ENCODE measurements at regions not wholly inside any gene's neighbourhood (a gene's known extent, or its start where the extent isn't known, plus 50 kb on each side); places are given as distances from the start of the nearest gene placed in this dataset.

DNA sequence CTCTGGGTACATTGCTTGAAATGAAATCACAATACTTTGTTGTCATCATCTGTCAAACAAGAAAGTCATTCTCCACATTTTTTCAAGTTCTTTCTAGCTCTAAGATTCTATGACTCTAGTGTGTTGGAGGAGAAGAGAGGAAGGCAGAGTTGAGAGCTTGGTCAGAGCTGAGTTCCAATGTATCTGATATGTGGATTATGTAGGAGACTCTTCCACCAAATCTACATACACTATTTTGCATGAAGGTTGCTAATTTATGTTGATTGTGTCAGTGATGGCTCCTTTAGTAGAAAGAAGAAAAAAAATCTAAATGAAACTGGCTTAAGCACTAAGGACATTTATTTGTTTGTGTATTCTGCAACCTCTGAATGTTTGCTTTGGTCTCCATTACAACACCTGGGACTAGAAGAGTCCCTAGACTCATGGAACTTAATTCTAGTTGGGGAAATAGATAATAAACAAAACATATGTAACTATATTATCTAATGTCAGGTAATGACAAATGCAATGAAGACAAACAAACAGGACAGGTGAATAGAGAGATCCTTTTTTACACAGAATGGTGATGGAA is 691.9 kb downstream of the UQCRFS1 start:
- Mint-ChIP-seq H3K9me3 (no peaks in the 10 kb centered on the region), H3K4me3 (ENCODE audit: low read depth) (no peak overlapping the region), H3K4me1 (ENCODE audit: low read depth) (no peaks in the 10 kb centered on the region), H3K36me3 (ENCODE audit: low read depth) (no peaks in the 10 kb centered on the region), H3K27ac (no peak overlapping the region), H3K27me3 (ENCODE audit: low read depth) (no peaks in the 10 kb centered on the region)
- DNase-seq (ENCODE audit: low spot score), result no peak
- intact Hi-C loops (cut with micrococcal nuclease), result no loop called here

DNA sequence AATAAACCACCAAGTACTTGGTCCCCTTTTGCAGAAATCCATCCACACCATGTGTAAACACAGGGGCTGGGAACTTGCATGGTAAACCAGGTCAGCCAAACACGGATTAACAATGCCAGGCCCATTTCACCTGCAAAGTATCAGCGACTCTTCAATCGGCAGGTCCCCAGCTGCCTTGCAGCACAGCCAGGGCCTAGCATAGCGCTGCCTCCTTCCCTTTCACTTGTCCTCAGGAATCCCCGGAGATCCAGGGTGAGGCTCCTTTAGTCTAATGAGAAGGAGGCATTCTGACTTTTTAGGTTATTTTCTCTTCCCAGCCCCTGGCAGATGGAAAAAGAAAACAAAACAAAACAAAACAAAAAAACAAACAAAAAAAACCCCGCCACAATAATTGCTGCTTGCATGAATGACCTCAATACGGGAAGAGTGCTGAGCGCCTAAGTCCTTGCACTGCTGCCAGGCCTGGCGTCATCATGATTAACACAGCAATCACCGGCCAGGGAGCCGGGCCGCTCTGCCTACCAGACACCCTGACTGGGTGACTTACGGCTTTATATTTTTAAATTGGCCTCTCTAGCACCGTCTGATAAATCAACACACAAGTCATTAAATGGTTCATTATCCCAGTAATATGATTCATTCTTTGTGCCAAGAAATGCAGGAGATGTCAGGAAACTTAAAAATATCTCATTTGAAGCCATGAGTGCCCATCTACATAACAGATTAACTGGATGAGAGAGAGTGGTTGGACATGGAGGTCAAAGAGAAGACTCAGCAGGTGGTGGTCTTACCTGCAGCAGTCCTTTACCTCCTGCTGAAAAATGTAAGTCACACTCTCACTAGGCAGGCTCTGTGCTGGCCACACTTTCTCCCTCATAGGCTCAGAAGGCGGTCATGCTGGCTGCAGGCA is 692.7 kb downstream of the UQCRFS1 start:
- H3K9me3 Mint-ChIP-seq, result no peaks in the 10 kb centered on the region
- no peaks in the 10 kb centered on the region for H3K27me3 Mint-ChIP-seq (ENCODE audit: low read depth)
- no peaks in the 10 kb centered on the region for H3K4me1 Mint-ChIP-seq (ENCODE audit: low read depth)
- intact Hi-C loops (cut with micrococcal nuclease), result no loop called here
- no peak overlapping the region for H3K4me3 Mint-ChIP-seq (ENCODE audit: low read depth)
- no peaks in the 10 kb centered on the region for H3K36me3 Mint-ChIP-seq (ENCODE audit: low read depth)
- DNase-seq (ENCODE audit: low spot score), result no peak
- H3K27ac Mint-ChIP-seq, result no peak overlapping the region

DNA sequence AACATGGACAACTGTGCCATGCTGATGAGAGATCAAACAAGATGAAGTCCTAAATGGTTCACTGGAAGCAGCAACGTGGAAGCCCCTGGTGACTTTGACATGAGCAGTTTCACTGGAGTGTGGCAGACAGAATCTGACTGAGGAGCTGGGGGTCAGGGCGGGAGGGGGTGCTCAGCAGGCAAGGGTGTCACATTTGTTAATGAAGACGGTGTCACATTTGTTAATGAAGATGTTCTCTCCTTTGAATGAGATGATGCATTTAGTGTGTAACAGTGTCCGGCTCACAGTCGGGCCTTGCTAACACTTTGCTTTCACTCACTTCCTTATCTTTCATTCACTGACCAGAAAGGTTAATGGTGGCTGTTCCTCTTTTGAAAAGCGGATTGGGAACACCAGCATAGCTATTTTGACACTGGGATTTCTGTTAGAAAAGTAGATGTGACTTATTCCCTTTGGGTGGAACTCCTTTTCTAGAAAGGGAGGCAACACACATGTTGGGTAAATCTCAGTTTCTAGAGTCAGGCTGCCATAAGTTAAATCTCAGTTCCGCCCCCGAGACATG is 693.7 kb downstream of the UQCRFS1 start:
- no peaks in the 10 kb centered on the region for H3K36me3 Mint-ChIP-seq (ENCODE audit: low read depth)
- H3K4me1 Mint-ChIP-seq (ENCODE audit: low read depth), result no peaks in the 10 kb centered on the region
- no peak for DNase-seq (ENCODE audit: low spot score)
- H3K9me3 Mint-ChIP-seq, result no peaks in the 10 kb centered on the region
- intact Hi-C loops (cut with micrococcal nuclease), result no loop called here
- H3K27ac Mint-ChIP-seq, result no peak overlapping the region
- no peak overlapping the region for H3K4me3 Mint-ChIP-seq (ENCODE audit: low read depth)
- H3K27me3 Mint-ChIP-seq (ENCODE audit: low read depth), result no peaks in the 10 kb centered on the region

DNA sequence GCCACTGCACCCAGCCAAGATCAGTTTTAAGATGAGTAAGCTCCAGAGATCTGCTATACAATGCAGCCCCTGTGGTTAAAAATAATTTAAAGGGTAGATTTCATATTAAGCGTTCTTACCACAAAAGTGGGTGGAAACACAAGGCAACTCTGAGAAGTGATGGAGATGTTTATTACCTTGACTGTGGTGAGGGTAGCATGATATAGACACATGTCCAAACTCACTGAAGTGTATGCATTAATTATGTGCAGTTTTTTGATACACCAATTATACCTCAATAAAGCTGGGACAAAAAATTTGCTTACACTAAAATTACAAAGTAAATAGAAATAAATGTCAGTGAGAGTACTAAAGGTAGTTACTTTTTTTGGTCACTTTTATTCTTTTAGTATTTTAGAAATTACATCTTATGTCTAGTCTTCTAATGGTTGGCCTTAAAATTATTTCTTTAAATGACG is 696.5 kb downstream of the UQCRFS1 start:
- intact Hi-C loops (cut with micrococcal nuclease), result no loop called here
- H3K9me3 Mint-ChIP-seq, result no peaks in the 10 kb centered on the region
- no peaks in the 10 kb centered on the region for H3K27me3 Mint-ChIP-seq (ENCODE audit: low read depth)
- no peaks in the 10 kb centered on the region for H3K36me3 Mint-ChIP-seq (ENCODE audit: low read depth)
- DNase-seq (ENCODE audit: low spot score), result no peak
- H3K27ac Mint-ChIP-seq, result no peak overlapping the region
- no peaks in the 10 kb centered on the region for H3K4me1 Mint-ChIP-seq (ENCODE audit: low read depth)
- no peak overlapping the region for H3K4me3 Mint-ChIP-seq (ENCODE audit: low read depth)

DNA sequence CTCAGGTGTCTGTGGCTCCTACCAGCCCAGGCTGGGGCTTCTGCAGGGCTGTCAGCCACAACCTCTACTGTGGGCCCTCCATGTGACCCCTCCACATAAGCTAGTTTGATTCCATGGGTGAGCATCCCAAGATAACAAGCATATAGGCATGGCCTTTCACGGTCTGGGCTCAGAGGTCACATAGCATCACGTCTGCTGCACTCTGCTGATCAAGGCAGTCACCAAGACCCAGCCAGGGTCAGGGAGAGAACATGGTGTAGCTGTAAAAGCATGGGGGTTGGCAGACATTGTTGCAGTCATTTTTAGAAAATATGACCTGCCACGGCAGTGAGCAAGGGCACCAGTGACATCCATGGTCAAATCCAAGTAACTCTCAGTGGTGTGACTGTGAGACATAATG is 698.8 kb downstream of the UQCRFS1 start:
- intact Hi-C loops (cut with micrococcal nuclease), result no loop called here
- Mint-ChIP-seq H3K9me3 (no peaks in the 10 kb centered on the region), H3K4me1 (ENCODE audit: low read depth) (no peaks in the 10 kb centered on the region), H3K36me3 (ENCODE audit: low read depth) (no peaks in the 10 kb centered on the region), H3K27ac (no peak overlapping the region), H3K27me3 (ENCODE audit: low read depth) (no peaks in the 10 kb centered on the region), H3K4me3 (ENCODE audit: low read depth) (no peak overlapping the region)
- no peak for DNase-seq (ENCODE audit: low spot score)

DNA sequence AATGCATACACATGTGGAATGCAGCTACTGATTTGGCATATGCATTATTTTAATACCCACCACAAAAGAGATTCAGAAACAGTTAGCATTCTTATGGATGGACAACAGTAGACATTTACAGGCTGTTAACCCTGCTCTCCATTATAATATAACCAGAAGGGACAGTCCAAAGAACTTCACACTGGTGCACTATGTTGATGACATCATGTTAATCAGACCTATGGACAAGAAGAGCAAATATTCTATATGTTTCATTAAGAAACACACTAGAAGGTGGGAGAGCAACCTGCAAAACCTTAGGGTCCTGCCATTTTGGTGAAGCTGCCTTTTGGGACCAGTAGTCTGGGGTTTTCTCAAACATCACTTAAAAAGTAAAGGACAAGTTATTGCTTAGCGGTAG is 701.3 kb downstream of the UQCRFS1 start:
- H3K9me3 Mint-ChIP-seq, result no peaks in the 10 kb centered on the region
- no peaks in the 10 kb centered on the region for H3K36me3 Mint-ChIP-seq (ENCODE audit: low read depth)
- no peaks in the 10 kb centered on the region for H3K4me1 Mint-ChIP-seq (ENCODE audit: low read depth)
- DNase-seq (ENCODE audit: low spot score), result no peak
- H3K27ac Mint-ChIP-seq, result no peak overlapping the region
- H3K27me3 Mint-ChIP-seq (ENCODE audit: low read depth), result no peaks in the 10 kb centered on the region
- intact Hi-C loops (cut with micrococcal nuclease), result no loop called here
- H3K4me3 Mint-ChIP-seq (ENCODE audit: low read depth), result no peak overlapping the region

DNA sequence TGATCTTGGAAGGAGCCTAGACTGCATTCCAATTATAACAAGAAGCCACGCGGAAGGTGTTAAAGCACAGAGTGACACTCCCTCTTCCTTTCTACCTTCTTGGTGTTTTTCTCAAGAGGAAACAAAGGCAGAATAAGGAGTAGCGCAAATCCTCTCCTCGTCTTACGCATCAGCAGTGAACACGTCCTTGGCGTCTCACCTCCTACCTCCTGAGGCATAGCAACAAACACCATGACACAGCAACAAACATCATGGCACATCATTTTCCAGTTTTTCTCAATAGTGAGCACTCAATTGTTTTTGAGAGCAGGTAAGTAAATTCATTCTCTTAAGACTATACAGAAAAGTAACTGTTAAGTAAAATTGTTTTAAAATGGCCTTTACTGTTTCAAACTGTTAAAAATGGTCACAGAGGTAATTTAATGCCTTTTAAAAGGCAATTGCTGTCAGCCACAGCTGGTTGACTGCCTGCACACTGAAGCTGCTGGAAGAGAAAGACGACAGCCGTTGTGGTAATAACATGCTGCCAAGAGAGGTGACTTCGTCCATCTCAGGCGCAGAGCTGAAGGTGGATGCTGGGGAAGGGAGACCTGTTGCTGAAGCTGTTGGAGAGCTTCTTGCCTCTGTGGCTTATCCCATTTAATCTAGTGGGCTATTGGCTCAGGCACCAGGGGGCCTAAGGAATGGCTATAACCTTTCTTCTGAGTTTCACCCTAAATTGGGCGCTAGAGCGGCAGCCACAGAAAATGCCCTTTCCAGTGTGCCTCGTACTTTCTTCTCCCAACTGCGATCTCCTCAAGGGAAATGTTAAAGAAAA is 703.7 kb downstream of the UQCRFS1 start:
- no peak overlapping the region for H3K27ac Mint-ChIP-seq
- no peaks in the 10 kb centered on the region for H3K27me3 Mint-ChIP-seq (ENCODE audit: low read depth)
- no peak overlapping the region for H3K4me3 Mint-ChIP-seq (ENCODE audit: low read depth)
- DNase-seq (ENCODE audit: low spot score), result no peak
- H3K4me1 Mint-ChIP-seq (ENCODE audit: low read depth), result peaks cover 2% of the 10 kb centered on the region
- no peaks in the 10 kb centered on the region for H3K36me3 Mint-ChIP-seq (ENCODE audit: low read depth)
- H3K9me3 Mint-ChIP-seq, result no peaks in the 10 kb centered on the region
- intact Hi-C loops (cut with micrococcal nuclease), result no loop called here

DNA sequence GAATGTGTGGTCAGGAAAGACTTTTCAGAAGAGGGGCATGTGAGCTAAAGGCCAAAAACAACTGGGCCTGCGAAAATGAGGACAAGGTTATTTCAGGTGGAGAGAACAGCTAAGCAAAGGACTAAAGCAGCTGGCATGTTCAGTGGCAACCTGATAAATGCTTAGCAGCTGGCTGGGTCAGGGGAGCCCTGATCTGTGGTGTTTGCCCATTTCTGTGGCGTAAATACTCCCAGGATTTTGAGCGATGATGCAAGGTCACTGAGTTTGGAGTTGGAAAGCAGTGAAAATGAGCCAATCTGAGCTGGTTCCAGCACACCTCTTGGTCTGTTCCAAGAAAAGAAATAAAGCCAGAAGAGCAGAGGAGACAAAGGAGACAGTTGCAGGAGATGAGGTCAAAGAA is 704.3 kb downstream of the UQCRFS1 start:
- intact Hi-C loops (cut with micrococcal nuclease), result no loop called here
- no peak overlapping the region for H3K4me3 Mint-ChIP-seq (ENCODE audit: low read depth)
- H3K36me3 Mint-ChIP-seq (ENCODE audit: low read depth), result no peaks in the 10 kb centered on the region
- no peaks in the 10 kb centered on the region for H3K9me3 Mint-ChIP-seq
- H3K4me1 Mint-ChIP-seq (ENCODE audit: low read depth), result peaks cover 2% of the 10 kb centered on the region
- no peak overlapping the region for H3K27ac Mint-ChIP-seq
- no peaks in the 10 kb centered on the region for H3K27me3 Mint-ChIP-seq (ENCODE audit: low read depth)
- DNase-seq (ENCODE audit: low spot score), result no peak

DNA sequence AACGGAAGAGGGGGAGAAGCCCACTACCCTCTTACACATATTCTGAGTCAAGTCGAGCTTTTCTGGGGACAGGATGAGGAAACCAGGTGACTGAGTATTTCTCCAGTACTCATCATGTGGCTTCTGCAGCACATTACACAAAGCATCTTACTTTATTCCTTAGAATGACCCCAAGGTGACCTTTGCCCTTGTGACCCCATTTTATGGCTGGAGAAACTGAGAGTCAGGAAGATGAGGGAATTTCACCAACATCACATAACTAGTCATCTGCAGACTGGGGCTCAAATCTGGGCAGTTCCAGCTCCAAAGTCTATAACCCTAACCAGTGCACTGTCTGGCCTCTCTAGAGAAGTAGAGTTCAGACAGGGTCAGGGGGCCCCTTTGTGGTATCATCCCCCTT is 707.0 kb downstream of the UQCRFS1 start:
- no peak for DNase-seq (ENCODE audit: low spot score)
- H3K4me1 Mint-ChIP-seq (ENCODE audit: low read depth), result peaks cover 5% of the 10 kb centered on the region
- no peaks in the 10 kb centered on the region for H3K9me3 Mint-ChIP-seq
- H3K36me3 Mint-ChIP-seq (ENCODE audit: low read depth), result no peaks in the 10 kb centered on the region
- intact Hi-C loops (cut with micrococcal nuclease), result no loop called here
- no peaks in the 10 kb centered on the region for H3K27me3 Mint-ChIP-seq (ENCODE audit: low read depth)
- H3K4me3 Mint-ChIP-seq (ENCODE audit: low read depth), result no peak overlapping the region
- H3K27ac Mint-ChIP-seq, result no peak overlapping the region

DNA sequence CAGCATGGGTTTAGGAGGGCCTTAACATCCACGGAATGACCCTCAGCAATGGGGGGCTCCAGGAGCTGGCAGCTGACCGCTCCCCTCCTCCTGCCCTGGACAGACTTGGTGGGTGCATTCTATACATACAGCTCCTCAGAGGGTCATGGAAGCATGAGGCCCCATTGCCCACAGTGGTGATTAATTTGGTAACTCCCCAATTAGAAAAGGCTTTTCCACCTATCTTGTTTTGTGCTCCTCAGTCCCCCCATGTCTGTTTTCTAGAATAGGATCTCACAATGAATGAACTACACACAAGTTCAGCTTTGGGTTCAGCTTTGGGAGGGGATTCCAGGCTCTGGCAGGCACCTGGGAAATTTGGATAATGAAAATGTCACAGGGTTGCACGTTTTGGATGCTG is 707.8 kb downstream of the UQCRFS1 start:
- Mint-ChIP-seq H3K36me3 (ENCODE audit: low read depth) (no peaks in the 10 kb centered on the region), H3K27me3 (ENCODE audit: low read depth) (no peaks in the 10 kb centered on the region), H3K4me3 (ENCODE audit: low read depth) (no peak overlapping the region), H3K27ac (no peak overlapping the region), H3K9me3 (no peaks in the 10 kb centered on the region), H3K4me1 (ENCODE audit: low read depth) (peaks cover 5% of the 10 kb centered on the region)
- intact Hi-C loops (cut with micrococcal nuclease), result no loop called here
- DNase-seq (ENCODE audit: low spot score), result no peak

DNA sequence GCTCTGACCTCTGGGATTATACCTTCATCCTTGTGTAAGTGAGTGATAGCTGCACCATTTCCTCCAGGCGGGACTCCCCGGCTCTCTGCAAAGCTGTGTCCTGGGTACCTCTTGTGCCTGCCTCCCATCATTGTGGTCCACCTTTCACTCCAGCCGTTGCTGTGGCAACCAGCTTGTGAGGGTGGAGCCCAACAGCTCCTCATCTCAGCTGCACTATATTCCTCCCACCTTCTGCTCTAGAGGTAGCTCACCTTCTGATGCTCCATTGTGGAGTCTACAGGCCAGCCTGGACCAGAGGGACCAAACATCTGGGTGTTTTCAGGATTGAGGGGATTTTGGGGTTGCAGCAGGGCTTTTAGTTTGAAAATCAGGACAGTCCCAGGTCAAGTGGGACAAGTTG is 708.2 kb downstream of the UQCRFS1 start:
- DNase-seq (ENCODE audit: low spot score), result no peak
- no peaks in the 10 kb centered on the region for H3K36me3 Mint-ChIP-seq (ENCODE audit: low read depth)
- H3K27me3 Mint-ChIP-seq (ENCODE audit: low read depth), result no peaks in the 10 kb centered on the region
- peaks cover 5% of the 10 kb centered on the region for H3K4me1 Mint-ChIP-seq (ENCODE audit: low read depth)
- no peaks in the 10 kb centered on the region for H3K9me3 Mint-ChIP-seq
- intact Hi-C loops (cut with micrococcal nuclease), result no loop called here
- H3K27ac Mint-ChIP-seq, result no peak overlapping the region
- H3K4me3 Mint-ChIP-seq (ENCODE audit: low read depth), result no peak overlapping the region

DNA sequence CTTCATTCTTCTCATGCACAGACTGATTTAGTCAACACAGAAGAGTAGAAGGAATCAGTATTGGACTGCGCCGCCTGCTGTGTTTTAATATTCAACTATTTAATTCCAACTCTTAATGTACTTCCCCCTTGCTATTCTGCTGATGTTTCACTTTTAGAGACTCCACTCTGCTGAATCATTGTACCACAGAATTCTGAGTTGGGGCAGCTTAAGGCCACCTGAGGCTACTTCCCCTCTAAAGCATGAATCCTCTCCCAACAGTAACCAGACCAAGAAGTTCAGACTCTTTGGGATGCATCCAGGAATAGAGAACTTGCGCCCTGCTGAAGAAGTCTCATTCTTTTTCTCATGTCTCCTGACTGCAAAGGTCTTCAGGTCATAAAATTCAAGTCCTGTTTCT is 708.8 kb downstream of the UQCRFS1 start:
- H3K36me3 Mint-ChIP-seq (ENCODE audit: low read depth), result no peaks in the 10 kb centered on the region
- H3K9me3 Mint-ChIP-seq, result no peaks in the 10 kb centered on the region
- peaks cover 5% of the 10 kb centered on the region for H3K4me1 Mint-ChIP-seq (ENCODE audit: low read depth)
- H3K27me3 Mint-ChIP-seq (ENCODE audit: low read depth), result no peaks in the 10 kb centered on the region
- intact Hi-C loops (cut with micrococcal nuclease), result no loop called here
- no peak overlapping the region for H3K4me3 Mint-ChIP-seq (ENCODE audit: low read depth)
- H3K27ac Mint-ChIP-seq, result no peak overlapping the region
- no peak for DNase-seq (ENCODE audit: low spot score)
